Uterus (tissue), 3 donors: ENCODE measurements at regions not wholly inside any gene's neighbourhood (a gene's known extent, or its start where the extent isn't known, plus 50 kb on each side); places are given as distances from the start of the nearest gene placed in this dataset.

ENCODE experiments used
- DNase-seq, 2 donors: peaks; one replicate each; pipeline ENCODE4 v3.0.0-alpha.2; 2019 to 2020
- H3K27ac ChIP-seq, 2 donors: fragments of 200-600 bp; sonication (generic); 1 replicate in 1 of 2; 2 replicates in 1 of 2; pipeline ENCODE4 v1.5.1; 2016 to 2018
- H3K27me3 ChIP-seq, 2 donors: fragments of 200-600 bp; sonication (generic); one replicate each; pipeline ENCODE4 v1.5.1; 2018 to 2019; ENCODE audit warnings: control low read depth in 1 of 2
- H3K36me3 ChIP-seq, 2 donors: fragments of 200-600 bp; sonication (generic); one replicate each; pipeline ENCODE4 v1.5.1; 2019; ENCODE audit warnings: control low read depth in 1 of 2
- H3K4me1 ChIP-seq, 2 donors: fragments of 200-600 bp; sonication (generic); one replicate each; pipeline ENCODE4 v1.5.1; 2018 to 2019; ENCODE audit warnings: control low read depth in 1 of 2
- H3K4me3 ChIP-seq, 2 donors: fragments of 200-600 bp; sonication (generic); 1 replicate in 1 of 2; 2 replicates in 1 of 2; pipeline ENCODE4 v1.5.1; 2018 to 2019; ENCODE audit warnings: mild to moderate bottlenecking in 1 of 2
- H3K9me3 ChIP-seq, 2 donors: fragments of 200-600 bp; sonication (generic); one replicate each; pipeline ENCODE4 v1.5.1; 2019; ENCODE audit warnings: control low read depth in 1 of 2
- CTCF ChIP-seq, 4 experiments: fragments of 200-600 bp in 2 of 4; fragments of 450-650 bp in 2 of 4; sonication (generic) in 2 of 4; IDR thresholded peaks; one replicate each; pipeline ENCODE4 v1.5.1; 2016 to 2019; ENCODE audit warnings: antibody characterized with exemption in 4 of 4, mild to moderate bottlenecking in 2 of 4, moderate library complexity in 1 of 4
- POLR2A ChIP-seq, 2 donors: fragments of 450-650 bp; IDR thresholded peaks; one replicate each; pipeline ENCODE4 v1.6.1; 2016; ENCODE audit warnings: antibody characterized with exemption in 2 of 2, mild to moderate bottlenecking in 1 of 2, moderate library complexity in 1 of 2
- intact Hi-C: fragments of 100-400 bp; cut with DNase I; formaldehyde crosslinking; loops from one replicate; pipeline ENCODE4 v1.15.1; 2023; ENCODE audit warnings: low total_unique reads
- donor health status: DM: yes; HTN: yes; CAD: no.

GRCh38 chr4:120977435-120977997 lies 55.0 kb upstream of the PRDM5 start:
- Histone ChIP-seq H3K27me3 (no peaks in the 10 kb centered on the region), H3K4me3 (no peak overlapping the region), H3K4me1 (no peaks in the 10 kb centered on the region), H3K36me3 (no peaks in the 10 kb centered on the region), H3K9me3 (no peaks in the 10 kb centered on the region), H3K27ac (no peak overlapping the region)
- no peak for TF ChIP-seq POLR2A (IDR thresholded peaks at IDR 0.05)
- peak in 1 of 4 experiments; percentile 12 for TF ChIP-seq CTCF (IDR thresholded peaks at IDR 0.05)
- no peak for DNase-seq
- intact Hi-C loops = no loop called here

- intact Hi-C loops = no loop called here
- Histone ChIP-seq H3K36me3 (no peaks in the 10 kb centered on the region), H3K4me1 (no peaks in the 10 kb centered on the region), H3K4me3 (no peak overlapping the region), H3K9me3 (no peaks in the 10 kb centered on the region), H3K27me3 (no peaks in the 10 kb centered on the region), H3K27ac (no peak overlapping the region)
- TF ChIP-seq CTCF (IDR thresholded peaks at IDR 0.05) (no peak), POLR2A (IDR thresholded peaks at IDR 0.05) (no peak)
- no peak for DNase-seq
Measured at GRCh38 chr4:120973207-120973606, 50.7 kb upstream of the PRDM5 start.
